Liver (tissue), 3 donors: ENCODE measurements at regions not wholly inside any gene's neighbourhood (a gene's known extent, or its start where the extent isn't known, plus 50 kb on each side); places are given as distances from the start of the nearest gene placed in this dataset.

Experiments
- GABPA ChIP-seq, 2 donors: IDR thresholded peaks in 1 of 2; conservative IDR thresholded peaks in 1 of 2; 2 replicates each; pipeline ENCODE4 v1.6.1; 2016; ENCODE audit warnings: antibody characterized with exemption in 2 of 2, mild to moderate bottlenecking in 1 of 2, moderate library complexity in 1 of 2
- JUND ChIP-seq, 2 donors: IDR thresholded peaks; 2 replicates each; pipeline ENCODE4 v1.6.1; 2016; ENCODE audit warnings: antibody characterized with exemption in 2 of 2
- MAX ChIP-seq: IDR thresholded peaks from 2 replicates; pipeline ENCODE4 v1.6.1; 2016; ENCODE audit warnings: antibody characterized with exemption
- TAF1 ChIP-seq: conservative IDR thresholded peaks from 2 replicates; pipeline ENCODE4 v1.6.1; 2016; ENCODE audit warnings: antibody characterized with exemption, mild to moderate bottlenecking
- TF ChIP-seq, protein P1 (sequence below): fragments of 150-350 bp; IDR thresholded peaks from 2 replicates; pipeline ENCODE4 v1.5.1; 2017; ENCODE audit warnings: improper control_type of control experiment, low read depth, low read length; ENCODE audit not compliant: missing input control
- TF ChIP-seq, protein P2 (sequence below): IDR thresholded peaks from 2 replicates; pipeline ENCODE4 v1.6.1; 2016; ENCODE audit warnings: antibody characterized with exemption
- TF ChIP-seq, protein P3 (sequence below): IDR thresholded peaks from 2 replicates; pipeline ENCODE4 v1.6.1; 2016; ENCODE audit warnings: antibody characterized with exemption, mild to moderate bottlenecking
- TF ChIP-seq, protein P4 (sequence below): IDR thresholded peaks from 2 replicates; pipeline ENCODE4 v1.6.1; 2016; ENCODE audit warnings: antibody characterized with exemption
- donor health status: healthy.
- donor health status: healthy.

- TF ChIP-seq GABPA (IDR thresholded peaks at IDR 0.05 in 1 of 2, conservative IDR thresholded peaks at IDR 0.05 in 1 of 2) (no peak), MAX (no peak), JUND (IDR thresholded peaks at IDR 0.05) (no peak), TAF1 (no peak)
- TF ChIP-seq, protein P1, sequence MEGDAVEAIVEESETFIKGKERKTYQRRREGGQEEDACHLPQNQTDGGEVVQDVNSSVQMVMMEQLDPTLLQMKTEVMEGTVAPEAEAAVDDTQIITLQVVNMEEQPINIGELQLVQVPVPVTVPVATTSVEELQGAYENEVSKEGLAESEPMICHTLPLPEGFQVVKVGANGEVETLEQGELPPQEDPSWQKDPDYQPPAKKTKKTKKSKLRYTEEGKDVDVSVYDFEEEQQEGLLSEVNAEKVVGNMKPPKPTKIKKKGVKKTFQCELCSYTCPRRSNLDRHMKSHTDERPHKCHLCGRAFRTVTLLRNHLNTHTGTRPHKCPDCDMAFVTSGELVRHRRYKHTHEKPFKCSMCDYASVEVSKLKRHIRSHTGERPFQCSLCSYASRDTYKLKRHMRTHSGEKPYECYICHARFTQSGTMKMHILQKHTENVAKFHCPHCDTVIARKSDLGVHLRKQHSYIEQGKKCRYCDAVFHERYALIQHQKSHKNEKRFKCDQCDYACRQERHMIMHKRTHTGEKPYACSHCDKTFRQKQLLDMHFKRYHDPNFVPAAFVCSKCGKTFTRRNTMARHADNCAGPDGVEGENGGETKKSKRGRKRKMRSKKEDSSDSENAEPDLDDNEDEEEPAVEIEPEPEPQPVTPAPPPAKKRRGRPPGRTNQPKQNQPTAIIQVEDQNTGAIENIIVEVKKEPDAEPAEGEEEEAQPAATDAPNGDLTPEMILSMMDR, result no peak
- TF ChIP-seq, protein P2, sequence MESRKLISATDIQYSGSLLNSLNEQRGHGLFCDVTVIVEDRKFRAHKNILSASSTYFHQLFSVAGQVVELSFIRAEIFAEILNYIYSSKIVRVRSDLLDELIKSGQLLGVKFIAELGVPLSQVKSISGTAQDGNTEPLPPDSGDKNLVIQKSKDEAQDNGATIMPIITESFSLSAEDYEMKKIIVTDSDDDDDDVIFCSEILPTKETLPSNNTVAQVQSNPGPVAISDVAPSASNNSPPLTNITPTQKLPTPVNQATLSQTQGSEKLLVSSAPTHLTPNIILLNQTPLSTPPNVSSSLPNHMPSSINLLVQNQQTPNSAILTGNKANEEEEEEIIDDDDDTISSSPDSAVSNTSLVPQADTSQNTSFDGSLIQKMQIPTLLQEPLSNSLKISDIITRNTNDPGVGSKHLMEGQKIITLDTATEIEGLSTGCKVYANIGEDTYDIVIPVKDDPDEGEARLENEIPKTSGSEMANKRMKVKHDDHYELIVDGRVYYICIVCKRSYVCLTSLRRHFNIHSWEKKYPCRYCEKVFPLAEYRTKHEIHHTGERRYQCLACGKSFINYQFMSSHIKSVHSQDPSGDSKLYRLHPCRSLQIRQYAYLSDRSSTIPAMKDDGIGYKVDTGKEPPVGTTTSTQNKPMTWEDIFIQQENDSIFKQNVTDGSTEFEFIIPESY, result no peak
- TF ChIP-seq, protein P3, sequence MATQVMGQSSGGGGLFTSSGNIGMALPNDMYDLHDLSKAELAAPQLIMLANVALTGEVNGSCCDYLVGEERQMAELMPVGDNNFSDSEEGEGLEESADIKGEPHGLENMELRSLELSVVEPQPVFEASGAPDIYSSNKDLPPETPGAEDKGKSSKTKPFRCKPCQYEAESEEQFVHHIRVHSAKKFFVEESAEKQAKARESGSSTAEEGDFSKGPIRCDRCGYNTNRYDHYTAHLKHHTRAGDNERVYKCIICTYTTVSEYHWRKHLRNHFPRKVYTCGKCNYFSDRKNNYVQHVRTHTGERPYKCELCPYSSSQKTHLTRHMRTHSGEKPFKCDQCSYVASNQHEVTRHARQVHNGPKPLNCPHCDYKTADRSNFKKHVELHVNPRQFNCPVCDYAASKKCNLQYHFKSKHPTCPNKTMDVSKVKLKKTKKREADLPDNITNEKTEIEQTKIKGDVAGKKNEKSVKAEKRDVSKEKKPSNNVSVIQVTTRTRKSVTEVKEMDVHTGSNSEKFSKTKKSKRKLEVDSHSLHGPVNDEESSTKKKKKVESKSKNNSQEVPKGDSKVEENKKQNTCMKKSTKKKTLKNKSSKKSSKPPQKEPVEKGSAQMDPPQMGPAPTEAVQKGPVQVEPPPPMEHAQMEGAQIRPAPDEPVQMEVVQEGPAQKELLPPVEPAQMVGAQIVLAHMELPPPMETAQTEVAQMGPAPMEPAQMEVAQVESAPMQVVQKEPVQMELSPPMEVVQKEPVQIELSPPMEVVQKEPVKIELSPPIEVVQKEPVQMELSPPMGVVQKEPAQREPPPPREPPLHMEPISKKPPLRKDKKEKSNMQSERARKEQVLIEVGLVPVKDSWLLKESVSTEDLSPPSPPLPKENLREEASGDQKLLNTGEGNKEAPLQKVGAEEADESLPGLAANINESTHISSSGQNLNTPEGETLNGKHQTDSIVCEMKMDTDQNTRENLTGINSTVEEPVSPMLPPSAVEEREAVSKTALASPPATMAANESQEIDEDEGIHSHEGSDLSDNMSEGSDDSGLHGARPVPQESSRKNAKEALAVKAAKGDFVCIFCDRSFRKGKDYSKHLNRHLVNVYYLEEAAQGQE, result no peak
- TF ChIP-seq, protein P4, sequence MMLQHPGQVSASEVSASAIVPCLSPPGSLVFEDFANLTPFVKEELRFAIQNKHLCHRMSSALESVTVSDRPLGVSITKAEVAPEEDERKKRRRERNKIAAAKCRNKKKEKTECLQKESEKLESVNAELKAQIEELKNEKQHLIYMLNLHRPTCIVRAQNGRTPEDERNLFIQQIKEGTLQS, result no peak
Observed at GRCh38 chr1:195241066-195241465, 1367.2 kb downstream of the KCNT2 start.
